HUES6 (cell line): ENCODE measurements at regions not wholly inside any gene's neighbourhood (a gene's known extent, or its start where the extent isn't known, plus 50 kb on each side); places are given as distances from the start of the nearest gene placed in this dataset.

Experiments used
- H3K27ac ChIP-seq: 2 replicates; pipeline ENCODE4 v1.7.0; 2013; ENCODE audit warnings: low read depth, mild to moderate bottlenecking, low read length, inconsistent platforms
- H3K27me3 ChIP-seq: 2 replicates; pipeline ENCODE4 v1.6.1; 2013; ENCODE audit warnings: low read length; ENCODE audit not compliant: control insufficient read depth, insufficient read depth
- H3K36me3 ChIP-seq: 2 replicates; pipeline ENCODE4 v1.6.1; 2013; ENCODE audit warnings: low read length; ENCODE audit not compliant: control insufficient read depth, insufficient read depth
- H3K4me1 ChIP-seq: 2 replicates; pipeline ENCODE4 v1.6.1; 2013; ENCODE audit warnings: low read length; ENCODE audit not compliant: control insufficient read depth, insufficient read depth
- H3K4me3 ChIP-seq: 2 replicates; pipeline ENCODE4 v1.5.1; 2013; ENCODE audit warnings: low read depth, low read length
- H3K9ac ChIP-seq: one replicate; pipeline ENCODE4 v1.6.1; 2013; ENCODE audit warnings: mild to moderate bottlenecking, low read length
- H3K9me3 ChIP-seq: 2 replicates; pipeline ENCODE4 v1.6.1; 2013; ENCODE audit warnings: low read depth, low read length; ENCODE audit not compliant: control insufficient read depth, insufficient read depth

GRCh38 chr4:128462103-128462783 lies 174.6 kb upstream of the PGRMC2 start:
- no peak overlapping the region for H3K27ac ChIP-seq
- H3K9ac ChIP-seq, result no peak overlapping the region
- H3K27me3 ChIP-seq, result no peaks in the 10 kb centered on the region
- H3K9me3 ChIP-seq, result peaks cover 9% of the 10 kb centered on the region
- no peaks in the 10 kb centered on the region for H3K36me3 ChIP-seq
- no peak overlapping the region for H3K4me3 ChIP-seq
- H3K4me1 ChIP-seq, result peaks cover 19% of the 10 kb centered on the region

GRCh38 chr4:128461291-128462102 lies 173.9 kb upstream of the PGRMC2 start:
- Histone ChIP-seq H3K27ac (no peak overlapping the region), H3K27me3 (no peaks in the 10 kb centered on the region), H3K4me1 (peaks cover 19% of the 10 kb centered on the region), H3K4me3 (no peak overlapping the region), H3K9me3 (peaks cover 9% of the 10 kb centered on the region), H3K9ac (no peak overlapping the region), H3K36me3 (no peaks in the 10 kb centered on the region)

GRCh38 chr4:128459547-128459946 lies 171.9 kb upstream of the PGRMC2 start:
- Histone ChIP-seq H3K4me1 (peaks cover 20% of the 10 kb centered on the region), H3K4me3 (no peak overlapping the region)

GRCh38 chr4:128458816-128459215 lies 171.2 kb upstream of the PGRMC2 start:
- Histone ChIP-seq H3K4me3 (no peak overlapping the region), H3K4me1 (peaks cover 22% of the 10 kb centered on the region), H3K27ac (no peak overlapping the region), H3K36me3 (no peaks in the 10 kb centered on the region), H3K9me3 (peaks cover 9% of the 10 kb centered on the region), H3K9ac (no peak overlapping the region), H3K27me3 (no peaks in the 10 kb centered on the region)

More at GRCh38 chr4:128459547-128459946, 171.9 kb upstream of the PGRMC2 start:
- no peak overlapping the region for H3K9ac ChIP-seq
- peaks cover 9% of the 10 kb centered on the region for H3K9me3 ChIP-seq
- no peaks in the 10 kb centered on the region for H3K27me3 ChIP-seq
- no peaks in the 10 kb centered on the region for H3K36me3 ChIP-seq
- H3K27ac ChIP-seq, result no peak overlapping the region

- no peak overlapping the region for H3K4me3 ChIP-seq
- peaks cover 4% of the 10 kb centered on the region for H3K9me3 ChIP-seq
- H3K9ac ChIP-seq, result no peak overlapping the region
- H3K36me3 ChIP-seq, result no peaks in the 10 kb centered on the region
- H3K27ac ChIP-seq, result no peak overlapping the region
- no peaks in the 10 kb centered on the region for H3K27me3 ChIP-seq
- peaks cover 22% of the 10 kb centered on the region for H3K4me1 ChIP-seq
Measured at GRCh38 chr4:128457726-128458125, 170.1 kb upstream of the PGRMC2 start.

GRCh38 chr4:128456171-128456570 lies 168.6 kb upstream of the PGRMC2 start:
- Histone ChIP-seq H3K36me3 (no peaks in the 10 kb centered on the region), H3K9ac (no peak overlapping the region)

GRCh38 chr4:128455480-128455879 lies 167.9 kb upstream of the PGRMC2 start:
- peaks cover 3% of the 10 kb centered on the region for H3K4me1 ChIP-seq
- H3K27ac ChIP-seq, result no peak overlapping the region
- H3K27me3 ChIP-seq, result no peaks in the 10 kb centered on the region
- H3K9me3 ChIP-seq, result no peaks in the 10 kb centered on the region
- H3K4me3 ChIP-seq, result no peak overlapping the region
- no peak overlapping the region for H3K9ac ChIP-seq
- H3K36me3 ChIP-seq, result no peaks in the 10 kb centered on the region

More at GRCh38 chr4:128456171-128456570, 168.6 kb upstream of the PGRMC2 start:
- H3K9me3 ChIP-seq, result no peaks in the 10 kb centered on the region
- no peak overlapping the region for H3K27ac ChIP-seq
- peaks cover 7% of the 10 kb centered on the region for H3K4me1 ChIP-seq
- no peaks in the 10 kb centered on the region for H3K27me3 ChIP-seq
- no peak overlapping the region for H3K4me3 ChIP-seq

GRCh38 chr4:128454881-128455280 lies 167.3 kb upstream of the PGRMC2 start:
- Histone ChIP-seq H3K9ac (no peak overlapping the region), H3K27me3 (no peaks in the 10 kb centered on the region), H3K4me3 (no peak overlapping the region), H3K4me1 (peaks cover 3% of the 10 kb centered on the region), H3K36me3 (no peaks in the 10 kb centered on the region), H3K9me3 (no peaks in the 10 kb centered on the region), H3K27ac (no peak overlapping the region)

- Histone ChIP-seq H3K9ac (no peak overlapping the region), H3K27ac (no peak overlapping the region), H3K9me3 (no peaks in the 10 kb centered on the region), H3K27me3 (no peaks in the 10 kb centered on the region), H3K36me3 (no peaks in the 10 kb centered on the region), H3K4me1 (peaks cover 3% of the 10 kb centered on the region), H3K4me3 (no peak overlapping the region)
Measured at GRCh38 chr4:128454281-128454871, 166.8 kb upstream of the PGRMC2 start.

- Histone ChIP-seq H3K36me3 (no peaks in the 10 kb centered on the region), H3K27me3 (no peaks in the 10 kb centered on the region), H3K9ac (no peak overlapping the region), H3K4me1 (peaks cover 3% of the 10 kb centered on the region), H3K4me3 (no peak overlapping the region), H3K27ac (no peak overlapping the region), H3K9me3 (no peaks in the 10 kb centered on the region)
Measured at GRCh38 chr4:128452415-128452814, 164.8 kb upstream of the PGRMC2 start.
